Thyroid gland (tissue), 4 donors: ENCODE measurements at regions not wholly inside any gene's neighbourhood (a gene's known extent, or its start where the extent isn't known, plus 50 kb on each side); places are given as distances from the start of the nearest gene placed in this dataset.

Experiments
- DNase-seq, 2 donors: peaks; one replicate each; pipeline ENCODE4 v3.0.0-alpha.2; 2019
- H3K27ac ChIP-seq, 3 donors: fragments of 200-600 bp; sonication (generic); 1 replicate in 2 of 3; 2 replicates in 1 of 3; pipeline ENCODE4 v1.5.1; 2016 to 2019; ENCODE audit warnings: mild to moderate bottlenecking in 1 of 3, moderate library complexity in 1 of 3
- H3K27me3 ChIP-seq: fragments of 200-600 bp; sonication (generic); one replicate; pipeline ENCODE4 v1.5.1; 2019
- H3K36me3 ChIP-seq, 2 donors: fragments of 200-600 bp; sonication (generic); one replicate each; pipeline ENCODE4 v1.5.1; 2016 to 2019
- H3K4me1 ChIP-seq, 2 donors: fragments of 200-600 bp; sonication (generic); one replicate each; pipeline ENCODE4 v1.5.1; 2017 to 2019
- H3K4me3 ChIP-seq, 3 donors: fragments of 200-600 bp; sonication (generic); replicated peaks in 1 of 3; 1 replicate in 2 of 3; 2 replicates in 1 of 3; pipeline ENCODE4 v1.5.1; 2016; ENCODE audit warnings: mild to moderate bottlenecking in 1 of 3
- H3K9me3 ChIP-seq: fragments of 200-600 bp; sonication (generic); one replicate; pipeline ENCODE4 v1.5.1; 2017
- CTCF ChIP-seq, 6 experiments: fragments of 200-600 bp in 3 of 6; fragments of 450-650 bp in 3 of 6; sonication (generic) in 3 of 6; IDR thresholded peaks; one replicate each; pipeline ENCODE4 v1.5.1; 2016 to 2019; ENCODE audit warnings: antibody characterized with exemption in 6 of 6, mild to moderate bottlenecking in 2 of 6, inconsistent platforms in 1 of 6, moderate library complexity in 1 of 6
- POLR2A ChIP-seq, 2 donors: fragments of 450-650 bp; IDR thresholded peaks; one replicate each; pipeline ENCODE4 v1.6.1; 2017; ENCODE audit warnings: antibody characterized with exemption in 2 of 2, mild to moderate bottlenecking in 2 of 2, moderate library complexity in 1 of 2
- WGBS, 2 donors: methylation state at CpG; one replicate each; pipeline ENCODE4 v1.1.5; 2017; 5-methylcytosine and 5-hydroxymethylcytosine counted together
- intact Hi-C: fragments of 100-400 bp; cut with DNase I; formaldehyde crosslinking; loops from one replicate; pipeline ENCODE4 v1.15.1; 2023

DNA sequence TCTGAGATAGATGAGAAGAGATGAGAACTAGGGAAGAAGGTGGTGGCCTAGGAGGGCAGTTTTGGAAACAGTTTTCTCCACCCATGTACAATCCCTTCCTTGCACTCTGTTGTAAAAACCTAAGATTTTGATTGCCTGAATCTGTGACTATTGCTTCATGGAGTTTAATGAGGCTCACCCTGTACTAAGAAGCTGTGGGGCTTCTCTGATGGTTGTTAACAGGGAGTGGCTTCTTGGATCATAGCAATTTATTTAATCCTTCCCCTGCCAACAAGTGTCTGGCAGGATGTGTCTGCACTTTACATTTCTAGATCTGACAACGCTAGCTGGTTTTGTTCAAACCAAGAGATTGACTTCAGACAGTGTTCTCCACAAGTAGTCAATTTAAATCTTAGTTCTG, 74.7 kb upstream of the C5orf46 start:
- 74 to 94% methylated on average over 1 of the region's 1 CpG for WGBS, 2 donors
- Histone ChIP-seq H3K27me3 (no peaks in the 10 kb centered on the region), H3K4me1 (peaks cover 0 to 8% of the 10 kb centered on the region in 2 donors), H3K36me3 (no peaks in the 10 kb centered on the region), H3K27ac (no peak overlapping the region), H3K9me3 (no peaks in the 10 kb centered on the region), H3K4me3 (no peak overlapping the region)
- TF ChIP-seq POLR2A (IDR thresholded peaks at IDR 0.05) (no peak), CTCF (IDR thresholded peaks at IDR 0.05) (no peak)
- intact Hi-C loops, result no loop called here
- DNase-seq, result no peak

DNA sequence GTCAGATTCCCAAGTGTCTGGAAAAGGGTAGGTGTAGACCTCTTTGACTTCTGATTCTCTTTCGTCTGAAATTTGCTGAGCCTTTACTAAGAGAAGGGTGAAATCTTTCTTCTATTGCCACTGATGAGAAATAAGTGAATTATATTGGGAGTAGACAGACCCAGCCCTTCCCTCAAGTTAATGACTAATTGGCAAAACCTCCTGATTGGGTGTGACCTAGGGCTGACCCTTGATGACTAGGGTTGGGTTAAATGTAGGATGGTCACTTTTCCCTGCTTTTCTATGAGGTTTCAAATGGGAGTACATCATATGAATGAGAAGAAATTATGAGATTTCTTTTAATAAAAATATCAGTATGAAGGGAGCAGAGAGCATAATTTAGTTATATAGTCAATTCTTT, 73.4 kb upstream of the C5orf46 start:
- TF ChIP-seq POLR2A (IDR thresholded peaks at IDR 0.05), result no peak
- no peak for TF ChIP-seq CTCF (IDR thresholded peaks at IDR 0.05)
- Histone ChIP-seq H3K36me3 (no peaks in the 10 kb centered on the region), H3K4me3 (no peak overlapping the region), H3K9me3 (no peaks in the 10 kb centered on the region), H3K27ac (no peak overlapping the region), H3K4me1 (no peaks in the 10 kb centered on the region), H3K27me3 (no peaks in the 10 kb centered on the region)
- no peak for DNase-seq
- WGBS, 2 donors, result 81 to 93% methylated on average over 1 of the region's 1 CpG
- intact Hi-C loops, result no loop called here

- Histone ChIP-seq H3K4me3 (no peak overlapping the region), H3K27ac (no peak overlapping the region), H3K36me3 (no peaks in the 10 kb centered on the region), H3K9me3 (no peaks in the 10 kb centered on the region), H3K4me1 (no peaks in the 10 kb centered on the region), H3K27me3 (no peaks in the 10 kb centered on the region)
- 72% methylated on average over 7 of the region's 7 CpGs for WGBS, 2 donors
- TF ChIP-seq CTCF (IDR thresholded peaks at IDR 0.05), result no peak
- TF ChIP-seq POLR2A (IDR thresholded peaks at IDR 0.05), result no peak
- no peak for DNase-seq
- intact Hi-C loops, result no loop called here
Observed at GRCh38 chr5:147972076-147972840, 65.9 kb upstream of the C5orf46 start.

GRCh38 chr5:147971472-147971871, 65.1 kb upstream of the C5orf46 start:
- Histone ChIP-seq H3K9me3 (no peaks in the 10 kb centered on the region), H3K4me3 (no peak overlapping the region), H3K4me1 (no peaks in the 10 kb centered on the region), H3K27ac (no peak overlapping the region), H3K27me3 (no peaks in the 10 kb centered on the region), H3K36me3 (no peaks in the 10 kb centered on the region)
- TF ChIP-seq CTCF (IDR thresholded peaks at IDR 0.05), result no peak
- no peak for TF ChIP-seq POLR2A (IDR thresholded peaks at IDR 0.05)
- no peak for DNase-seq
- 88 to 89% methylated on average over 2 of the region's 2 CpGs for WGBS, 2 donors
- intact Hi-C loops, result no loop called here

DNA sequence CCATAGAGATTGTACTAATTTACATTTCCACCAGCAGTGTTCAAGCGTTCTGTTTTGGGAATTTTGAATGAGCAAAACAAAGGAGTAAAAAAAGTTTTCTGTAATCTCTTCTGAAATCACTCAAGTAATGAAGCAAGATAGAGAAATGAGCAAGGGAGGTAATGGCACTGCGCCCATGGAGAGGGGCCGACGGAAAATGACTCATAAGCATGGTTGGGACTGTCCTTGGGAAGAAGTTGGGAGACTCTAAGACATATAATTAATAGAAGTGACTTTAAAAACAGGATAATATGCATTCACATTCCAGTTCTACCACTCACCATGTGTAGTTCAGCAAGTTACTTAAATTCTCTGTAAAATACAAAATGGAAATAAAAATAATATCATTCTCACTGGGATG, 62.5 kb upstream of the C5orf46 start:
- WGBS, 2 donors, result 60 to 75% methylated on average over 4 of the region's 4 CpGs
- no peak overlapping the region for H3K27ac ChIP-seq

More for the DNA sequence above, 62.5 kb upstream of the C5orf46 start:
- intact Hi-C loops, result no loop called here
- Histone ChIP-seq H3K9me3 (no peaks in the 10 kb centered on the region), H3K27me3 (no peaks in the 10 kb centered on the region), H3K36me3 (no peaks in the 10 kb centered on the region), H3K4me1 (no peaks in the 10 kb centered on the region), H3K4me3 (no peak overlapping the region)
- no peak for DNase-seq
- TF ChIP-seq POLR2A (IDR thresholded peaks at IDR 0.05), result no peak
- no peak for TF ChIP-seq CTCF (IDR thresholded peaks at IDR 0.05)
